Uterus (tissue), 3 donors: ENCODE measurements at regions not wholly inside any gene's neighbourhood (a gene's known extent, or its start where the extent isn't known, plus 50 kb on each side); places are given as distances from the start of the nearest gene placed in this dataset.

ENCODE experiments used
- DNase-seq, 2 donors: peaks; one replicate each; pipeline ENCODE4 v3.0.0-alpha.2; 2019 to 2020
- H3K27ac ChIP-seq, 2 donors: fragments of 200-600 bp; sonication (generic); 1 replicate in 1 of 2; 2 replicates in 1 of 2; pipeline ENCODE4 v1.5.1; 2016 to 2018
- H3K27me3 ChIP-seq, 2 donors: fragments of 200-600 bp; sonication (generic); one replicate each; pipeline ENCODE4 v1.5.1; 2018 to 2019; ENCODE audit warnings: control low read depth in 1 of 2
- H3K36me3 ChIP-seq, 2 donors: fragments of 200-600 bp; sonication (generic); one replicate each; pipeline ENCODE4 v1.5.1; 2019; ENCODE audit warnings: control low read depth in 1 of 2
- H3K4me1 ChIP-seq, 2 donors: fragments of 200-600 bp; sonication (generic); one replicate each; pipeline ENCODE4 v1.5.1; 2018 to 2019; ENCODE audit warnings: control low read depth in 1 of 2
- H3K4me3 ChIP-seq, 2 donors: fragments of 200-600 bp; sonication (generic); 1 replicate in 1 of 2; 2 replicates in 1 of 2; pipeline ENCODE4 v1.5.1; 2018 to 2019; ENCODE audit warnings: mild to moderate bottlenecking in 1 of 2
- H3K9me3 ChIP-seq, 2 donors: fragments of 200-600 bp; sonication (generic); one replicate each; pipeline ENCODE4 v1.5.1; 2019; ENCODE audit warnings: control low read depth in 1 of 2
- CTCF ChIP-seq, 4 experiments: fragments of 200-600 bp in 2 of 4; fragments of 450-650 bp in 2 of 4; sonication (generic) in 2 of 4; IDR thresholded peaks; one replicate each; pipeline ENCODE4 v1.5.1; 2016 to 2019; ENCODE audit warnings: antibody characterized with exemption in 4 of 4, mild to moderate bottlenecking in 2 of 4, moderate library complexity in 1 of 4
- POLR2A ChIP-seq, 2 donors: fragments of 450-650 bp; IDR thresholded peaks; one replicate each; pipeline ENCODE4 v1.6.1; 2016; ENCODE audit warnings: antibody characterized with exemption in 2 of 2, mild to moderate bottlenecking in 1 of 2, moderate library complexity in 1 of 2
- intact Hi-C: fragments of 100-400 bp; cut with DNase I; formaldehyde crosslinking; loops from one replicate; pipeline ENCODE4 v1.15.1; 2023; ENCODE audit warnings: low total_unique reads
- donor health status: DM: yes; HTN: yes; CAD: no.

GRCh38 chr3:64390893-64391292, 165.6 kb upstream of the PRICKLE2 start:
- Histone ChIP-seq H3K9me3 (no peaks in the 10 kb centered on the region), H3K36me3 (no peaks in the 10 kb centered on the region), H3K27me3 (no peaks in the 10 kb centered on the region), H3K4me1 (no peaks in the 10 kb centered on the region), H3K27ac (no peak overlapping the region), H3K4me3 (no peak overlapping the region)
- no peak for TF ChIP-seq CTCF (IDR thresholded peaks at IDR 0.05)
- TF ChIP-seq POLR2A (IDR thresholded peaks at IDR 0.05) = no peak
- no peak for DNase-seq
- intact Hi-C loops = no loop called here

- Histone ChIP-seq H3K4me1 (no peaks in the 10 kb centered on the region), H3K9me3 (no peaks in the 10 kb centered on the region), H3K36me3 (no peaks in the 10 kb centered on the region), H3K27me3 (no peaks in the 10 kb centered on the region), H3K27ac (no peak overlapping the region), H3K4me3 (no peak overlapping the region)
- TF ChIP-seq POLR2A (IDR thresholded peaks at IDR 0.05) (no peak), CTCF (IDR thresholded peaks at IDR 0.05) (no peak)
- intact Hi-C loops = no loop called here
- no peak for DNase-seq
Observed at GRCh38 chr3:64388886-64389285, 163.6 kb upstream of the PRICKLE2 start.

GRCh38 chr3:64387688-64388087, 162.4 kb upstream of the PRICKLE2 start:
- intact Hi-C loops = no loop called here
- H3K27me3 ChIP-seq = no peaks in the 10 kb centered on the region
- H3K9me3 ChIP-seq = no peaks in the 10 kb centered on the region
- H3K36me3 ChIP-seq = no peaks in the 10 kb centered on the region
- no peak for DNase-seq
- TF ChIP-seq CTCF (IDR thresholded peaks at IDR 0.05) = no peak
- no peak for TF ChIP-seq POLR2A (IDR thresholded peaks at IDR 0.05)
- H3K4me1 ChIP-seq = no peaks in the 10 kb centered on the region
- no peak overlapping the region for H3K4me3 ChIP-seq
- no peak overlapping the region for H3K27ac ChIP-seq

GRCh38 chr3:64385277-64385676, 160.0 kb upstream of the PRICKLE2 start:
- Histone ChIP-seq H3K4me1 (no peaks in the 10 kb centered on the region), H3K4me3 (no peak overlapping the region), H3K27ac (no peak overlapping the region), H3K9me3 (no peaks in the 10 kb centered on the region), H3K27me3 (no peaks in the 10 kb centered on the region), H3K36me3 (no peaks in the 10 kb centered on the region)
- no peak for DNase-seq
- intact Hi-C loops = no loop called here
- TF ChIP-seq POLR2A (IDR thresholded peaks at IDR 0.05) (no peak), CTCF (IDR thresholded peaks at IDR 0.05) (no peak)

GRCh38 chr3:64384561-64384960, 159.3 kb upstream of the PRICKLE2 start:
- no peaks in the 10 kb centered on the region for H3K36me3 ChIP-seq
- no peak overlapping the region for H3K27ac ChIP-seq
- H3K4me1 ChIP-seq = no peaks in the 10 kb centered on the region
- TF ChIP-seq CTCF (IDR thresholded peaks at IDR 0.05) (no peak), POLR2A (IDR thresholded peaks at IDR 0.05) (no peak)
- intact Hi-C loops = no loop called here
- no peaks in the 10 kb centered on the region for H3K27me3 ChIP-seq
- H3K9me3 ChIP-seq = no peaks in the 10 kb centered on the region
- no peak for DNase-seq
- no peak overlapping the region for H3K4me3 ChIP-seq
